IMR-90 (cell line): ENCODE measurements at regions not wholly inside any gene's neighbourhood (a gene's known extent, or its start where the extent isn't known, plus 50 kb on each side); places are given as distances from the start of the nearest gene placed in this dataset.
A peak's percentile ranks its signal among the peaks of the same experiment; 100 is the strongest.

Source experiments
- ATAC-seq: fragments of 200-7000 bp; cut with Tn5 transposase; 2 replicates; pipeline ENCODE4 v1.9.1; 2020; ENCODE audit warnings: low read depth, mild to moderate bottlenecking, moderate library complexity
- BruUV-seq: library from RNA; stranded (reverse); fragments of 400-500 nt; replicated peaks from 2 replicates; lab custom pipeline; 2021; lab: Mats Ljungman, UMichigan
- CTCF ChIA-PET: fragments of 300-600 bp; formaldehyde crosslinking; extraction: SDS; loops from one replicate; lab custom pipeline; 2021; ENCODE audit warnings: antibody characterized with exemption; lab: Yijun Ruan, JAX
- POLR2A ChIA-PET: fragments of 300-600 bp; sonication (Branson Sonifier 250); formaldehyde crosslinking; loops from one replicate; lab custom pipeline; 2022; ENCODE audit warnings: antibody characterized with exemption; ENCODE audit not compliant: unreplicated experiment; lab: Charles Lee
- DNase-seq: peaks from one replicate; pipeline ENCODE4 v3.0.0; 2013
- H2AFZ ChIP-seq: replicated peaks from 2 replicates; pipeline ENCODE3; 2013; ENCODE audit warnings: low read length, mild to moderate bottlenecking; ENCODE audit not compliant: poor library complexity
- H2AK5ac ChIP-seq: 2 replicates; pipeline ENCODE4 v1.6.1; 2013; ENCODE audit warnings: low read depth, low read length, inconsistent platforms
- H2AK9ac ChIP-seq: replicated peaks from 2 replicates; pipeline ENCODE3; 2013; ENCODE audit warnings: mild to moderate bottlenecking, low read depth, low read length, moderate library complexity; ENCODE audit not compliant: poor library complexity
- H2BK120ac ChIP-seq: 2 replicates; pipeline ENCODE4 v1.6.1; 2013; ENCODE audit warnings: low read depth, low read length, inconsistent platforms
- H2BK15ac ChIP-seq: 3 replicates; pipeline ENCODE4 v1.6.1; 2013; ENCODE audit warnings: low read depth, low read length, inconsistent platforms
- H2BK20ac ChIP-seq: 2 replicates; pipeline ENCODE4 v1.6.1; 2013; ENCODE audit warnings: low read depth, mild to moderate bottlenecking, inconsistent platforms, low read length, moderate library complexity
- H2BK5ac ChIP-seq: 2 replicates; pipeline ENCODE4 v1.6.1; 2013; ENCODE audit warnings: mild to moderate bottlenecking, low read depth, low read length, inconsistent platforms; ENCODE audit not compliant: poor library complexity, severe bottlenecking
- H3K14ac ChIP-seq: replicated peaks from 2 replicates; pipeline ENCODE4 v1.6.1; 2013; ENCODE audit warnings: low read depth, low read length, inconsistent platforms
- H3K18ac ChIP-seq: 2 replicates; pipeline ENCODE4 v1.6.1; 2013; ENCODE audit warnings: low read depth, low read length, control low read depth
- H3K23ac ChIP-seq: 2 replicates; pipeline ENCODE4 v1.6.1; 2013; ENCODE audit warnings: low read depth, low read length, inconsistent platforms
- H3K27ac ChIP-seq: 2 replicates; pipeline ENCODE4 v1.5.1; 2013; ENCODE audit warnings: mild to moderate bottlenecking, control low read depth, low read length; ENCODE audit not compliant: insufficient read depth
- H3K27me3 ChIP-seq: 2 replicates; pipeline ENCODE4 v1.6.1; 2013; ENCODE audit warnings: low read length; ENCODE audit not compliant: control insufficient read depth, insufficient read depth
- H3K36me3 ChIP-seq: 2 replicates; pipeline ENCODE4 v1.6.1; 2013; ENCODE audit warnings: low read length, mixed read lengths; ENCODE audit not compliant: control insufficient read depth, insufficient read depth
- H3K4ac ChIP-seq: 2 replicates; pipeline ENCODE4 v1.6.1; 2013; ENCODE audit warnings: low read depth, low read length, inconsistent platforms
- H3K4me1 ChIP-seq: 2 replicates; pipeline ENCODE4 v1.6.1; 2013; ENCODE audit warnings: low read length, mixed read lengths; ENCODE audit not compliant: control insufficient read depth, insufficient read depth
- H3K4me2 ChIP-seq: 2 replicates; pipeline ENCODE4 v1.6.1; 2013; ENCODE audit warnings: low read depth, mild to moderate bottlenecking, control low read depth, low read length, moderate library complexity
- H3K4me3 ChIP-seq: 2 replicates; pipeline ENCODE4 v1.5.1; 2013; ENCODE audit warnings: low read depth, mild to moderate bottlenecking, control low read depth, low read length, moderate library complexity; ENCODE audit not compliant: insufficient read depth
- H3K56ac ChIP-seq: 2 replicates; pipeline ENCODE4 v1.6.1; 2013; ENCODE audit warnings: low read length, inconsistent platforms; ENCODE audit not compliant: insufficient read depth; ENCODE audit errors: extremely low read depth
- H3K79me1 ChIP-seq, 2 experiments: 2 replicates each; pipeline ENCODE4 v1.6.1; 2013; ENCODE audit warnings: low read length in 2 of 2, inconsistent platforms in 1 of 2, low read depth in 1 of 2
- H3K9ac ChIP-seq: 2 replicates; pipeline ENCODE4 v1.6.1; 2013; ENCODE audit warnings: low read depth, low read length, control low read depth
- H3K9me1 ChIP-seq: 2 replicates; pipeline ENCODE4 v1.6.1; 2013; ENCODE audit warnings: low read length, inconsistent platforms; ENCODE audit not compliant: insufficient read depth
- H3K9me3 ChIP-seq: 2 replicates; pipeline ENCODE4 v1.6.1; 2013; ENCODE audit warnings: low read length; ENCODE audit not compliant: control insufficient read depth, insufficient read depth
- H4K20me1 ChIP-seq: 2 replicates; pipeline ENCODE4 v1.6.1; 2013; ENCODE audit warnings: low read length, inconsistent platforms; ENCODE audit not compliant: insufficient read depth
- H4K5ac ChIP-seq: 2 replicates; pipeline ENCODE4 v1.6.1; 2013; ENCODE audit warnings: mild to moderate bottlenecking, low read depth, low read length, control low read depth
- H4K8ac ChIP-seq, 2 experiments: 2 replicates each; pipeline ENCODE4 v1.6.1; 2013; ENCODE audit warnings: low read depth in 2 of 2, low read length in 2 of 2, control low read depth in 1 of 2, inconsistent platforms in 1 of 2
- H4K91ac ChIP-seq: 2 replicates; pipeline ENCODE4 v1.6.1; 2013; ENCODE audit warnings: low read depth, low read length, inconsistent platforms; ENCODE audit not compliant: insufficient read depth
- RFX5 ChIP-seq: IDR thresholded peaks from 2 replicates; pipeline ENCODE4 v1.8.0; 2012; ENCODE audit warnings: low read depth, mild to moderate bottlenecking, low read length, moderate library complexity
- WGBS, 2 experiments: methylation state at CpG; one replicate each; pipeline versions ENCODE4 v1.1.5 to v1.1.7; 2013; ENCODE audit warnings: missing lambda C conversion rate in 2 of 2; ENCODE audit not compliant: insufficient read length in 1 of 2; ENCODE audit errors: extremely low coverage in 2 of 2; 5-methylcytosine and 5-hydroxymethylcytosine counted together
- dilution Hi-C: fragments of 300-500 bp; cut with HindIII; formaldehyde crosslinking; loops from one replicate; pipeline ENCODE4 v1.14.3; 2018; ENCODE audit warnings: low sequenced_read_pairs; ENCODE audit not compliant: unreplicated experiment
- in situ Hi-C: fragments of 300-500 bp; cut with MboI; formaldehyde crosslinking; loops from 3 replicates; pipeline ENCODE4 v1.14.3; 2019; ENCODE audit warnings: low sequenced_read_pairs, inconsistent platforms, mixed read lengths
- intact Hi-C: fragments of 100-400 bp; cut with micrococcal nuclease; formaldehyde crosslinking; loops from 2 replicates; pipeline ENCODE4 v1.10.0; 2022

GRCh38 chr11:10925149-10925926 is 67.5 kb upstream of the ZBED5 start:
- Histone ChIP-seq H2AFZ (peak overlapping the region; percentile 24), H2BK15ac (0 out of 3 replicates have a peak overlapping the region, but pooled peaks have one; percentile 42), H3K23ac (no peak overlapping the region), H2AK5ac (peak overlapping the region; percentile 57; the same call in 1 of the 2 replicates), H3K4me2 (no peak overlapping the region), H4K8ac (no peak overlapping the region), H3K9me3 (no peaks in the 10 kb centered on the region), H3K27ac (no peak overlapping the region), H3K9me1 (peaks cover 16% of the 10 kb centered on the region), H2BK20ac (no peak overlapping the region; the same call in 1 of the 2 replicates), H3K79me1 (peaks cover 0 to 3% of the 10 kb centered on the region in 2 experiments; a peak in 2 of 4 replicates), H2AK9ac (peak overlapping the region; percentile 26), H3K56ac (no peak overlapping the region), H2BK120ac (no peak overlapping the region; the same call in 1 of the 2 replicates), H3K14ac (0 out of 2 replicates have a peak overlapping the region, but pooled peaks have one; percentile 44), H4K20me1 (no peaks in the 10 kb centered on the region), H3K27me3 (no peaks in the 10 kb centered on the region), H4K91ac (0 out of 2 replicates have a peak overlapping the region, but pooled peaks have one; percentile 6), H3K9ac (no peak overlapping the region), H3K36me3 (no peaks in the 10 kb centered on the region), H3K4ac (no peak overlapping the region), H3K18ac (no peak overlapping the region), H2BK5ac (no peak overlapping the region), H4K5ac (no peak overlapping the region), H3K4me1 (peaks cover 10% of the 10 kb centered on the region), H3K4me3 (no peak overlapping the region)
- WGBS, 2 experiments, result 80% methylated on average over 1 of the region's 6 CpGs; no CpG with 5 or more reads in 1 of the 2 experiments
- dilution Hi-C loops, result no loop called here
- ATAC-seq (no peak), DNase-seq (no peak)
- ChIA-PET POLR2A (interaction anchor here (0.6 kb wide), 1 partner anchor 916 kb away, joined by 5 read pairs; no protein-coding TSS in a partner anchor), CTCF (interaction anchor here (2.6 kb wide), 1 partner anchor 25 kb away, joined by 8 read pairs; no protein-coding TSS in a partner anchor)
- in situ Hi-C loops, result no loop called here
- intact Hi-C loops, result no loop called here
- no TSS peak for BruUV-seq
- no peak for TF ChIP-seq RFX5
